Neuron (in vitro differentiated cells): ENCODE measurements at regions not wholly inside any gene's neighbourhood (a gene's known extent, or its start where the extent isn't known, plus 50 kb on each side); places are given as distances from the start of the nearest gene placed in this dataset.

Experiments used
- H2AFZ ChIP-seq: one replicate; pipeline ENCODE4 v1.6.1; 2013; ENCODE audit warnings: low read depth, mild to moderate bottlenecking, inconsistent platforms, low read length, moderate library complexity
- H3K27me3 ChIP-seq: one replicate; pipeline ENCODE4 v1.6.1; 2013; ENCODE audit warnings: low read length; ENCODE audit not compliant: insufficient read depth
- H3K36me3 ChIP-seq: one replicate; pipeline ENCODE4 v1.6.1; 2013; ENCODE audit warnings: low read length; ENCODE audit not compliant: insufficient read depth
- H3K4me1 ChIP-seq: one replicate; pipeline ENCODE4 v1.6.1; 2013; ENCODE audit warnings: low read length; ENCODE audit not compliant: insufficient read depth
- H3K4me3 ChIP-seq: 2 replicates; pipeline ENCODE4 v1.5.1; 2013; ENCODE audit warnings: mild to moderate bottlenecking, low read length, moderate library complexity
- H3K9me3 ChIP-seq: one replicate; pipeline ENCODE4 v1.6.1; 2013; ENCODE audit warnings: low read length

- no peak overlapping the region for H2AFZ ChIP-seq
- no peak overlapping the region for H3K4me3 ChIP-seq
- no peaks in the 10 kb centered on the region for H3K4me1 ChIP-seq
- H3K27me3 ChIP-seq: no peaks in the 10 kb centered on the region
- no peaks in the 10 kb centered on the region for H3K36me3 ChIP-seq
- no peaks in the 10 kb centered on the region for H3K9me3 ChIP-seq
Observed at GRCh38 chr3:118823626-118824025, 211.0 kb downstream of the IGSF11 start.

GRCh38 chr3:118827446-118827845 is 207.2 kb downstream of the IGSF11 start:
- Histone ChIP-seq H3K4me1 (no peaks in the 10 kb centered on the region), H3K9me3 (no peaks in the 10 kb centered on the region), H2AFZ (no peak overlapping the region), H3K4me3 (no peak overlapping the region), H3K27me3 (no peaks in the 10 kb centered on the region), H3K36me3 (no peaks in the 10 kb centered on the region)

- H3K27me3 ChIP-seq: no peaks in the 10 kb centered on the region
- no peaks in the 10 kb centered on the region for H3K9me3 ChIP-seq
- H2AFZ ChIP-seq: no peak overlapping the region
- H3K36me3 ChIP-seq: no peaks in the 10 kb centered on the region
- no peaks in the 10 kb centered on the region for H3K4me1 ChIP-seq
- no peak overlapping the region for H3K4me3 ChIP-seq
Observed at GRCh38 chr3:118828351-118828750, 206.3 kb downstream of the IGSF11 start.

- no peaks in the 10 kb centered on the region for H3K9me3 ChIP-seq
- H3K4me1 ChIP-seq: no peaks in the 10 kb centered on the region
- H3K27me3 ChIP-seq: no peaks in the 10 kb centered on the region
- H2AFZ ChIP-seq: no peak overlapping the region
- H3K4me3 ChIP-seq: no peak overlapping the region
- H3K36me3 ChIP-seq: no peaks in the 10 kb centered on the region
Observed at GRCh38 chr3:118833075-118833474, 201.6 kb downstream of the IGSF11 start.

DNA sequence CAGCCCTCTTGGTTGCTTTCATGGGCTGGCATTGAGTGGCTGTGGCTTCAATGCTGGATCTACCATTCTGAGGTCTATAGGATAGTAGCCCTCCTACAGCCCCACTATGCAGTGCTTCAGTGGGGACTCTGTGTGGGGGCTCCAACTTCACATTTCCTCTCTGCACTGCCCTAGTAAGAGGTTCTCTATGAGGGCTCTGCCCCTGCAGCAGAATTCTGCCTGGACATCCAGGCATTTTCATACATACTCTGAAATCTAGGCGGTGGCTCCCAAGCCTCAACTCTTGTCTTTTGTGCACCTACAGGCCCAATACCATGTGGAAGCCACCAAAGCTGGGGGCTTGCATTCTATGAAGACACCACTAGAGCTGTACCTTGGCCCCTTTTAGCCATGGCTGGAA is 195.8 kb downstream of the IGSF11 start:
- no peak overlapping the region for H2AFZ ChIP-seq
- H3K9me3 ChIP-seq: no peaks in the 10 kb centered on the region
- H3K36me3 ChIP-seq: no peaks in the 10 kb centered on the region
- H3K4me1 ChIP-seq: no peaks in the 10 kb centered on the region
- H3K4me3 ChIP-seq: no peak overlapping the region
- no peaks in the 10 kb centered on the region for H3K27me3 ChIP-seq

DNA sequence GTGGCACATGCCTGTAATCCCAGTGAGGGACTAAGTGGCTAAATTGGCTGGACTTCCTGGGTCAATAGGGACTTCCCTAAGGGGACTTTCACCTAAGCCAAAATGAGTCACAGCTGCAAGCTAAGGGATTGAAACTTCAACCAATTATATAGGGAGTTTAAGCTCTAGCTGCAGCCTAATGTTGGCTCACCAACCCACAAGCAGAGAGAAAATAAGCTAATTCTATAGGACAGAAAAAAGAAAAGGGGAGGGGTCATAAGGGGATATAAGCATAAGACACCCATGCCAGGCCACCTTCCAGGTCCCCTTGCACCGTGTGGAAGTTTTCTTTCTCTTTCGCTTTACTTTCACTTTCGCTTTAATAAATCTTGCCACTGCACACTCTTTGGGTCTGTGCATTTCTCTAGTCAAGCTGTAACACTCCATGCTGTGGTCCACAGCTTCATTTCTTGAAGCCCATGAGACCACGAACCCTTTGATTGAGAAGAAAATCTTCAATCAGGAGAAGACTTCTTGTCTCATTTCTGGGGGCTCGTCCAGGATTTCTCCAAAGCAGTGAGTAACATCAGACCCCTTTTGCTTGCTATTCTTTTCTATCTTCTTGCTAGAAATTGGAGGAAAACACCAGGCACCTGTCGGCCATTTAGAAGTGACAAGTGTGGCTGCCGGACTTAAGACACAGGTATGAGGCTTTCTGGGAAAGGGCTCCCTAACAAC is 192.3 kb downstream of the IGSF11 start:
- no peaks in the 10 kb centered on the region for H3K36me3 ChIP-seq
- H3K4me3 ChIP-seq: no peak overlapping the region
- no peaks in the 10 kb centered on the region for H3K27me3 ChIP-seq
- no peak overlapping the region for H2AFZ ChIP-seq
- H3K9me3 ChIP-seq: no peaks in the 10 kb centered on the region
- no peaks in the 10 kb centered on the region for H3K4me1 ChIP-seq

GRCh38 chr3:118846176-118846575 is 188.5 kb downstream of the IGSF11 start:
- Histone ChIP-seq H3K4me1 (no peaks in the 10 kb centered on the region), H3K4me3 (no peak overlapping the region), H2AFZ (no peak overlapping the region), H3K36me3 (no peaks in the 10 kb centered on the region), H3K27me3 (no peaks in the 10 kb centered on the region), H3K9me3 (no peaks in the 10 kb centered on the region)
